ENCODE measurements at regions not wholly inside any gene's neighbourhood (a gene's known extent, or its start where the extent isn't known, plus 50 kb on each side); places are given as distances from the start of the nearest gene placed in this dataset.

GRCh38 chr1:21368515-21369289 lies 71.2 kb upstream of the NBPF3 start (continued):
- TF ChIP-seq PTRF (tag; IDR thresholded peaks at IDR 0.05) (no peak), NFIX (CRISPR knock-in tag; IDR thresholded peaks at IDR 0.05; ENCODE audit: low read depth) (no peak), TOE1 (IDR thresholded peaks at IDR 0.05; ENCODE audit: borderline replicate concordance) (0 out of 2 replicates have a peak, but pooled peaks have one; percentile 26), TOE1 (CRISPR knock-in tag; IDR thresholded peaks at IDR 0.05; ENCODE audit: borderline replicate concordance, low read depth) (no peak), AFF1 (IDR thresholded peaks at IDR 0.05; ENCODE audit: low read depth in 1 of 2, partially characterized antibody in 2 of 2) (no peak), COPS2 (conservative IDR thresholded peaks at IDR 0.05) (no peak), FOXK1 (CRISPR knock-in tag; IDR thresholded peaks at IDR 0.05; ENCODE audit: borderline replicate concordance) (no peak), ZBTB2 (IDR thresholded peaks at IDR 0.05) (no peak), ZNF449 (CRISPR knock-in tag; IDR thresholded peaks at IDR 0.05) (no peak), ZBTB1 (CRISPR knock-in tag; IDR thresholded peaks at IDR 0.05; ENCODE audit: borderline replicate concordance, low read depth) (no peak), GABPB1 (CRISPR knock-in tag; IDR thresholded peaks at IDR 0.05) (peak; percentile 63; the same call in 1 of the 2 replicates), LEF1 (IDR thresholded peaks at IDR 0.05) (no peak), JUNB (CRISPR knock-in tag; conservative IDR thresholded peaks at IDR 0.05) (no peak), HIVEP1 (CRISPR knock-in tag; IDR thresholded peaks at IDR 0.05) (no peak), SIX5 (IDR thresholded peaks at IDR 0.05; ENCODE audit: borderline replicate concordance in 1 of 2, insufficient read depth in 1 of 2, low read depth in 1 of 2, low read length in 2 of 2) (no peak), GABPB2 (CRISPR knock-in tag; conservative IDR thresholded peaks at IDR 0.05) (no peak), ARID1B (IDR thresholded peaks at IDR 0.05) (no peak), NRF1 (conservative IDR thresholded peaks at IDR 0.05 in 1 of 2, IDR thresholded peaks at IDR 0.05 in 1 of 2) (no peak), HNRNPL (IDR thresholded peaks at IDR 0.05; ENCODE audit: low read depth, low read length) (no peak)
- TF ChIP-seq, protein P1, sequence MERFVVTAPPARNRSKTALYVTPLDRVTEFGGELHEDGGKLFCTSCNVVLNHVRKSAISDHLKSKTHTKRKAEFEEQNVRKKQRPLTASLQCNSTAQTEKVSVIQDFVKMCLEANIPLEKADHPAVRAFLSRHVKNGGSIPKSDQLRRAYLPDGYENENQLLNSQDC (CRISPR knock-in tag; IDR thresholded peaks at IDR 0.05), result no peak
- TF ChIP-seq, protein P2, sequence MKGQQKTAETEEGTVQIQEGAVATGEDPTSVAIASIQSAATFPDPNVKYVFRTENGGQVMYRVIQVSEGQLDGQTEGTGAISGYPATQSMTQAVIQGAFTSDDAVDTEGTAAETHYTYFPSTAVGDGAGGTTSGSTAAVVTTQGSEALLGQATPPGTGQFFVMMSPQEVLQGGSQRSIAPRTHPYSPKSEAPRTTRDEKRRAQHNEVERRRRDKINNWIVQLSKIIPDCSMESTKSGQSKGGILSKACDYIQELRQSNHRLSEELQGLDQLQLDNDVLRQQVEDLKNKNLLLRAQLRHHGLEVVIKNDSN (CRISPR knock-in tag; IDR thresholded peaks at IDR 0.05), result no peak

Measured in K562 (cell line).